GM23338 (cell line): ENCODE measurements at regions not wholly inside any gene's neighbourhood (a gene's known extent, or its start where the extent isn't known, plus 50 kb on each side); places are given as distances from the start of the nearest gene placed in this dataset.

ENCODE experiments used
- ATAC-seq: fragments of 200-7000 bp; cut with Tn5 transposase; 3 replicates; pipeline ENCODE4 v1.9.1; 2020
- DNase-seq: peaks from one replicate; pipeline ENCODE4 v3.0.0-alpha.2; 2015; ENCODE audit warnings: low spot score
- H2AFZ ChIP-seq: fragments of 200-600 bp; sonication (generic); 2 replicates; pipeline ENCODE4 v1.8.0; 2016; ENCODE audit warnings: antibody characterized with exemption, mild to moderate bottlenecking, moderate library complexity
- H3F3A ChIP-seq: fragments of 200-600 bp; sonication (generic); replicated peaks from 2 replicates; pipeline ENCODE4 v1.8.0; 2017; ENCODE audit warnings: antibody characterized with exemption, mixed run types, low read depth
- H3K27ac ChIP-seq: fragments of 200-600 bp; sonication (generic); 2 replicates; pipeline ENCODE4 v1.6.1; 2016; ENCODE audit warnings: low read depth
- H3K27me3 ChIP-seq: fragments of 200-600 bp; sonication (generic); 2 replicates; pipeline ENCODE4 v1.8.0; 2016; ENCODE audit warnings: mild to moderate bottlenecking, mixed run types, moderate library complexity; ENCODE audit not compliant: insufficient read depth
- H3K36me3 ChIP-seq: fragments of 200-600 bp; sonication (generic); 2 replicates; pipeline ENCODE4 v1.8.0; 2016; ENCODE audit warnings: mild to moderate bottlenecking; ENCODE audit not compliant: insufficient read depth
- H3K4me1 ChIP-seq: fragments of 200-600 bp; sonication (generic); 2 replicates; pipeline ENCODE4 v1.8.0; 2016; ENCODE audit warnings: mild to moderate bottlenecking, moderate library complexity; ENCODE audit not compliant: insufficient read depth
- H3K4me2 ChIP-seq: fragments of 200-600 bp; sonication (generic); 2 replicates; pipeline ENCODE4 v1.7.1; 2017; ENCODE audit warnings: mixed run types
- H3K4me3 ChIP-seq: fragments of 200-600 bp; sonication (generic); 2 replicates; pipeline ENCODE4 v1.6.1; 2016; ENCODE audit warnings: mixed run types
- H3K79me2 ChIP-seq: fragments of 200-600 bp; sonication (generic); replicated peaks from 2 replicates; pipeline ENCODE4 v1.8.0; 2017; ENCODE audit warnings: mild to moderate bottlenecking; ENCODE audit not compliant: insufficient read depth
- H3K9me2 ChIP-seq: fragments of 200-600 bp; sonication (generic); 2 replicates; pipeline ENCODE4 v1.8.0; 2017; ENCODE audit not compliant: insufficient read depth
- H4K20me1 ChIP-seq: fragments of 200-600 bp; sonication (generic); replicated peaks from 2 replicates; pipeline ENCODE4 v1.8.0; 2017; ENCODE audit warnings: mild to moderate bottlenecking; ENCODE audit not compliant: insufficient read depth
- H3K27ac Mint-ChIP-seq: 2 replicates; pipeline ENCODE4 v1.8.0; 2020; ENCODE audit warnings: inconsistent platforms, mild to moderate bottlenecking, moderate library complexity, mixed read lengths
- H3K27me3 Mint-ChIP-seq: 3 replicates; pipeline ENCODE4 v1.8.0; 2022; ENCODE audit warnings: low read depth, mild to moderate bottlenecking, moderate library complexity, mixed read lengths, inconsistent platforms; ENCODE audit not compliant: insufficient read depth, poor library complexity
- H3K36me3 Mint-ChIP-seq: 3 replicates; pipeline ENCODE4 v1.8.0; 2021; ENCODE audit warnings: low read depth, mild to moderate bottlenecking, inconsistent platforms, moderate library complexity, mixed read lengths
- H3K4me1 Mint-ChIP-seq: 3 replicates; pipeline ENCODE4 v1.8.0; 2020; ENCODE audit warnings: mild to moderate bottlenecking, inconsistent platforms, mixed read lengths
- H3K4me3 Mint-ChIP-seq: 3 replicates; pipeline ENCODE4 v1.8.0; 2021; ENCODE audit warnings: moderate library complexity, mild to moderate bottlenecking, inconsistent platforms, mixed read lengths
- H3K9me3 Mint-ChIP-seq: 3 replicates; pipeline ENCODE4 v1.8.0; 2020; ENCODE audit warnings: moderate library complexity, mild to moderate bottlenecking, inconsistent platforms, mixed read lengths
- CREB1 ChIP-seq: fragments of 250-450 bp; sonication (Bioruptor Pico); IDR thresholded peaks from 2 replicates; pipeline ENCODE4 v1.5.0; 2020; ENCODE audit warnings: low read depth, mild to moderate bottlenecking, moderate library complexity
- EZH2 ChIP-seq: fragments of 200-600 bp; sonication (generic); IDR thresholded peaks from one replicate; pipeline ENCODE4 v1.8.0; 2017; ENCODE audit warnings: antibody characterized with exemption, mild to moderate bottlenecking, low read depth; ENCODE audit not compliant: unreplicated experiment
- EZH2phosphoT487 ChIP-seq: fragments of 200-600 bp; sonication (generic); IDR thresholded peaks from one replicate; pipeline ENCODE4 v1.8.1; 2018; ENCODE audit warnings: antibody characterized with exemption; ENCODE audit not compliant: unreplicated experiment
- JUNB ChIP-seq: IDR thresholded peaks from one replicate; pipeline ENCODE4 v1.6.1; 2016; ENCODE audit warnings: antibody characterized with exemption; ENCODE audit not compliant: unreplicated experiment
- POLR2AphosphoS5 ChIP-seq: IDR thresholded peaks from 2 replicates; pipeline ENCODE4 v1.6.1; 2016; ENCODE audit warnings: antibody characterized with exemption, low read depth
- STAT1 ChIP-seq: IDR thresholded peaks from one replicate; pipeline ENCODE4 v1.6.1; 2016; ENCODE audit warnings: antibody characterized with exemption; ENCODE audit not compliant: unreplicated experiment
- ZNF114 ChIP-seq: fragments of 250-450 bp; sonication (Bioruptor Pico); IDR thresholded peaks from 2 replicates; pipeline ENCODE4 v1.5.0; 2020; ENCODE audit warnings: mild to moderate bottlenecking, moderate library complexity
- ZNF331 ChIP-seq: fragments of 250-450 bp; sonication (Bioruptor Pico); IDR thresholded peaks from 2 replicates; pipeline ENCODE4 v1.5.0; 2020; ENCODE audit warnings: low read depth, mild to moderate bottlenecking, moderate library complexity
- TF ChIP-seq, protein P1 (sequence below): fragments of 250-450 bp; sonication (Bioruptor Pico); IDR thresholded peaks from 2 replicates; pipeline ENCODE4 v1.5.0; 2020; ENCODE audit warnings: mild to moderate bottlenecking, moderate library complexity
- TF ChIP-seq, protein P2 (sequence below), 2 experiments: fragments of 200-600 bp in 1 of 2; sonication (generic) in 1 of 2; conservative IDR thresholded peaks; 2 replicates each; pipeline versions ENCODE4 v1.5.1 to v1.6.1; 2016 to 2017; ENCODE audit warnings: antibody characterized with exemption in 2 of 2, low read depth in 2 of 2, mild to moderate bottlenecking in 2 of 2, moderate library complexity in 1 of 2

DNA sequence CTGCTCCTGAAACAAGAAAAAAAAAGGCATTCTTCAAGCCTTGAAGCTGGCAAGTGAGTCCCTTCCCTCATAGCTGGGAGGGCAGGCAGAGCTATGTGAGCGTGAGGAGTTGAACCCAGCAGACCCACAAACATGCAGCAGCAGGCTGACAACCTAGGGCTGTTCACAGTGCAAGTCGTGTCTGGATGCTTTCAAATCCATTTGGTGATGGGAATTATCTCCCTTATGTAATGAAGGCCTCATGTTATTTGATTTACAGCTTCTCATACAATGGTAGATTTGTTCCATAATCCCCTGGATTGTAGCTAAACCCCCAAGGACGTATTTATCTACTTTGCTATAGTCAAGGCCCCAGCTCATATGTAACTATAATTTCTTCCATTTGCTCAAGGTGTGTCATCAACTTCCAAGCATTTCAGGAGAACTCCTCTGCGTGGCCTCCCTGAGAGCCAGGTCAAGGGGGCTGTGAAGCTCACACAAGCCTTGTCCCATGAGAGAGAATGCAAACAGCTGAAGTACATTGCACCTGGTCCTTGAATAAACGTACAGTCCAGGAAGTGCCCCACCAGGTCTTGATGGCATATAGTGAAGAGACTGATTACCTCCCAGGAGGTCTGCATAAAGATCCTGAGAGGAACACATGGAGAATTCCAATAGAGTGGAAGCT is 124.8 kb upstream of the SLC1A3 start:
- Histone ChIP-seq H3K9me2 (no peaks in the 10 kb centered on the region; the same call in 1 of the 2 replicates), H3F3A (no peaks in the 10 kb centered on the region), H3K4me1 (no peaks in the 10 kb centered on the region), H3K27ac (no peak overlapping the region), H3K27me3 (no peaks in the 10 kb centered on the region), H3K4me2 (no peak overlapping the region), H2AFZ (no peak overlapping the region), H4K20me1 (no peaks in the 10 kb centered on the region; the same call in 1 of the 2 replicates), H3K36me3 (no peaks in the 10 kb centered on the region), H3K4me3 (no peak overlapping the region), H3K79me2 (no peaks in the 10 kb centered on the region)
- Mint-ChIP-seq H3K9me3 (no peaks in the 10 kb centered on the region), H3K27me3 (peaks cover 1% of the 10 kb centered on the region), H3K36me3 (no peaks in the 10 kb centered on the region), H3K4me3 (no peak overlapping the region), H3K27ac (no peak overlapping the region), H3K4me1 (no peaks in the 10 kb centered on the region)
- no peak for ATAC-seq
- DNase-seq = no peak
- no peak for TF ChIP-seq STAT1

DNA sequence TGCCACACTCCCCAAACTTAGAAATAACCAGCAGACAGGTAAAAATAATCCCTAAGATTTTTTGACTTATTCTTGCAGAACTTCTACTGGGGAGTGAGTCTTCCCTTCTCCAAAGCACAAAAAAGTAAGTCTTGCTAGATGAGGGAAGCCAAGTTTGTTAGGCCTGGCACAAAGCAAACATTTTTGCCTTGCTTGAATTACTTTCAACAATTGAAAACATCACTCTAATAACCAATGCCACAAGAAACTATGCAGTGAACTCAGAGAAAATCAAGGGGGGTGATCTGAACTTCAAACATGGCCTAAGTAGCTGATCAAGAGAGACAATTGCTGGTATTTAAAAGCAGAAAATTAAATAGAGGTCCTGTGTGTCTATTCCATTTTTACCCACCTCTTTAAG is 123.6 kb upstream of the SLC1A3 start:
- no peaks in the 10 kb centered on the region for H3K4me1 ChIP-seq
- Mint-ChIP-seq H3K27me3 (peaks cover 1% of the 10 kb centered on the region), H3K4me3 (no peak overlapping the region), H3K27ac (no peak overlapping the region), H3K36me3 (no peaks in the 10 kb centered on the region), H3K9me3 (no peaks in the 10 kb centered on the region), H3K4me1 (no peaks in the 10 kb centered on the region)
- H3K27ac ChIP-seq = no peak overlapping the region
- no peak for DNase-seq
- no peaks in the 10 kb centered on the region for H3F3A ChIP-seq
- TF ChIP-seq EZH2 (no peak), ZNF114 (CRISPR knock-in tag) (no peak), EZH2phosphoT487 (no peak)
- no peak for ATAC-seq
- H3K36me3 ChIP-seq = no peaks in the 10 kb centered on the region
- no peaks in the 10 kb centered on the region for H3K79me2 ChIP-seq
- no peak overlapping the region for H3K4me3 ChIP-seq
- H3K27me3 ChIP-seq = no peaks in the 10 kb centered on the region
- H2AFZ ChIP-seq = no peak overlapping the region
- H3K9me2 ChIP-seq = no peaks in the 10 kb centered on the region; the same call in 1 of the 2 replicates
- H4K20me1 ChIP-seq = no peaks in the 10 kb centered on the region; the same call in 1 of the 2 replicates
- no peak overlapping the region for H3K4me2 ChIP-seq

DNA sequence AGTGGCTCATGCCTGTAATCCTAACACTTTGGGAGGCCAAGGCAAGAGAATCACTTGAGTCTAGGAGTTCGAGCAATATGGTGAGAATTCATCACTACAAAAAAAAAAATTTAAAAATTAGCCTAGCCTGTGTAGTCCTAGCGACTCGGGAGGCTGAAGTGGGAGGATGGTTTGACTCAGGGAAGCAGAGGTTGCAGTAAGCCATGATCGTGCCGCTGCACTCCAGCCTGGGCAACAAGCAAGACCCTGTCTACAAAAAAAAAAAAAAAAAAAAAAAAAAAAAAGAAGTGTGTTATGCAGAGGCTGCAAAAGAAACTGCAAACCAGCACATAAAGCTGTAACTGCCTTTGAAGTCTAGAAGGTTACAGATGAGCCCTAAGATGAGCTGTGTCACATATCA is 116.9 kb upstream of the SLC1A3 start:
- H2AFZ ChIP-seq = no peak overlapping the region
- no peaks in the 10 kb centered on the region for H3K79me2 ChIP-seq
- no peak overlapping the region for H3K4me3 Mint-ChIP-seq
- H3K27me3 Mint-ChIP-seq = no peaks in the 10 kb centered on the region
- DNase-seq = no peak
- H3K27ac Mint-ChIP-seq = no peak overlapping the region
- H3K27me3 ChIP-seq = no peaks in the 10 kb centered on the region
- H3K4me2 ChIP-seq = no peak overlapping the region
- no peaks in the 10 kb centered on the region for H3K9me3 Mint-ChIP-seq
- ATAC-seq = no peak
- no peaks in the 10 kb centered on the region for H3F3A ChIP-seq
- H3K4me1 Mint-ChIP-seq = no peaks in the 10 kb centered on the region
- H3K4me3 ChIP-seq = no peak overlapping the region
- H3K36me3 ChIP-seq = no peaks in the 10 kb centered on the region
- H3K36me3 Mint-ChIP-seq = no peaks in the 10 kb centered on the region
- no peaks in the 10 kb centered on the region for H3K4me1 ChIP-seq
- no peaks in the 10 kb centered on the region for H3K9me2 ChIP-seq
- no peak overlapping the region for H3K27ac ChIP-seq
- H4K20me1 ChIP-seq = no peaks in the 10 kb centered on the region
- TF ChIP-seq JUNB (no peak), ZNF331 (no peak), CREB1 (CRISPR knock-in tag) (no peak), POLR2AphosphoS5 (no peak), EZH2phosphoT487 (no peak)
- TF ChIP-seq, protein P1, sequence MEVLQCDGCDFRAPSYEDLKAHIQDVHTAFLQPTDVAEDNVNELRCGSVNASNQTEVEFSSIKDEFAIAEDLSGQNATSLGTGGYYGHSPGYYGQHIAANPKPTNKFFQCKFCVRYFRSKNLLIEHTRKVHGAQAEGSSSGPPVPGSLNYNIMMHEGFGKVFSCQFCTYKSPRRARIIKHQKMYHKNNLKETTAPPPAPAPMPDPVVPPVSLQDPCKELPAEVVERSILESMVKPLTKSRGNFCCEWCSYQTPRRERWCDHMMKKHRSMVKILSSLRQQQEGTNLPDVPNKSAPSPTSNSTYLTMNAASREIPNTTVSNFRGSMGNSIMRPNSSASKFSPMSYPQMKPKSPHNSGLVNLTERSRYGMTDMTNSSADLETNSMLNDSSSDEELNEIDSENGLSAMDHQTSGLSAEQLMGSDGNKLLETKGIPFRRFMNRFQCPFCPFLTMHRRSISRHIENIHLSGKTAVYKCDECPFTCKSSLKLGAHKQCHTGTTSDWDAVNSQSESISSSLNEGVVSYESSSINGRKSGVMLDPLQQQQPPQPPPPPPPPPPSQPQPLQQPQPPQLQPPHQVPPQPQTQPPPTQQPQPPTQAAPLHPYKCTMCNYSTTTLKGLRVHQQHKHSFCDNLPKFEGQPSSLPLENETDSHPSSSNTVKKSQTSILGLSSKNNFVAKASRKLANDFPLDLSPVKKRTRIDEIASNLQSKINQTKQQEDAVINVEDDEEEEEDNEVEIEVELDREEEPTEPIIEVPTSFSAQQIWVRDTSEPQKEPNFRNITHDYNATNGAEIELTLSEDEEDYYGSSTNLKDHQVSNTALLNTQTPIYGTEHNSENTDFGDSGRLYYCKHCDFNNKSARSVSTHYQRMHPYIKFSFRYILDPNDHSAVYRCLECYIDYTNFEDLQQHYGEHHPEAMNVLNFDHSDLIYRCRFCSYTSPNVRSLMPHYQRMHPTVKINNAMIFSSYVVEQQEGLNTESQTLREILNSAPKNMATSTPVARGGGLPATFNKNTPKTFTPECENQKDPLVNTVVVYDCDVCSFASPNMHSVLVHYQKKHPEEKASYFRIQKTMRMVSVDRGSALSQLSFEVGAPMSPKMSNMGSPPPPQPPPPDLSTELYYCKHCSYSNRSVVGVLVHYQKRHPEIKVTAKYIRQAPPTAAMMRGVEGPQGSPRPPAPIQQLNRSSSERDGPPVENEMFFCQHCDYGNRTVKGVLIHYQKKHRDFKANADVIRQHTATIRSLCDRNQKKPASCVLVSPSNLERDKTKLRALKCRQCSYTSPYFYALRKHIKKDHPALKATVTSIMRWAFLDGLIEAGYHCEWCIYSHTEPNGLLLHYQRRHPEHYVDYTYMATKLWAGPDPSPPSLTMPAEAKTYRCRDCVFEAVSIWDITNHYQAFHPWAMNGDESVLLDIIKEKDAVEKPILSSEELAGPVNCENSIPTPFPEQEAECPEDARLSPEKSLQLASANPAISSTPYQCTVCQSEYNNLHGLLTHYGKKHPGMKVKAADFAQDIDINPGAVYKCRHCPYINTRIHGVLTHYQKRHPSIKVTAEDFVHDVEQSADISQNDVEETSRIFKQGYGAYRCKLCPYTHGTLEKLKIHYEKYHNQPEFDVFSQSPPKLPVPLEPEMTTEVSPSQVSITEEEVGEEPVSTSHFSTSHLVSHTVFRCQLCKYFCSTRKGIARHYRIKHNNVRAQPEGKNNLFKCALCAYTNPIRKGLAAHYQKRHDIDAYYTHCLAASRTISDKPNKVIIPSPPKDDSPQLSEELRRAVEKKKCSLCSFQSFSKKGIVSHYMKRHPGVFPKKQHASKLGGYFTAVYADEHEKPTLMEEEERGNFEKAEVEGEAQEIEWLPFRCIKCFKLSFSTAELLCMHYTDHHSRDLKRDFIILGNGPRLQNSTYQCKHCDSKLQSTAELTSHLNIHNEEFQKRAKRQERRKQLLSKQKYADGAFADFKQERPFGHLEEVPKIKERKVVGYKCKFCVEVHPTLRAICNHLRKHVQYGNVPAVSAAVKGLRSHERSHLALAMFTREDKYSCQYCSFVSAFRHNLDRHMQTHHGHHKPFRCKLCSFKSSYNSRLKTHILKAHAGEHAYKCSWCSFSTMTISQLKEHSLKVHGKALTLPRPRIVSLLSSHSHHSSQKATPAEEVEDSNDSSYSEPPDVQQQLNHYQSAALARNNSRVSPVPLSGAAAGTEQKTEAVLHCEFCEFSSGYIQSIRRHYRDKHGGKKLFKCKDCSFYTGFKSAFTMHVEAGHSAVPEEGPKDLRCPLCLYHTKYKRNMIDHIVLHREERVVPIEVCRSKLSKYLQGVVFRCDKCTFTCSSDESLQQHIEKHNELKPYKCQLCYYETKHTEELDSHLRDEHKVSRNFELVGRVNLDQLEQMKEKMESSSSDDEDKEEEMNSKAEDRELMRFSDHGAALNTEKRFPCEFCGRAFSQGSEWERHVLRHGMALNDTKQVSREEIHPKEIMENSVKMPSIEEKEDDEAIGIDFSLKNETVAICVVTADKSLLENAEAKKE (CRISPR knock-in tag) = no peak
- TF ChIP-seq, protein P2, sequence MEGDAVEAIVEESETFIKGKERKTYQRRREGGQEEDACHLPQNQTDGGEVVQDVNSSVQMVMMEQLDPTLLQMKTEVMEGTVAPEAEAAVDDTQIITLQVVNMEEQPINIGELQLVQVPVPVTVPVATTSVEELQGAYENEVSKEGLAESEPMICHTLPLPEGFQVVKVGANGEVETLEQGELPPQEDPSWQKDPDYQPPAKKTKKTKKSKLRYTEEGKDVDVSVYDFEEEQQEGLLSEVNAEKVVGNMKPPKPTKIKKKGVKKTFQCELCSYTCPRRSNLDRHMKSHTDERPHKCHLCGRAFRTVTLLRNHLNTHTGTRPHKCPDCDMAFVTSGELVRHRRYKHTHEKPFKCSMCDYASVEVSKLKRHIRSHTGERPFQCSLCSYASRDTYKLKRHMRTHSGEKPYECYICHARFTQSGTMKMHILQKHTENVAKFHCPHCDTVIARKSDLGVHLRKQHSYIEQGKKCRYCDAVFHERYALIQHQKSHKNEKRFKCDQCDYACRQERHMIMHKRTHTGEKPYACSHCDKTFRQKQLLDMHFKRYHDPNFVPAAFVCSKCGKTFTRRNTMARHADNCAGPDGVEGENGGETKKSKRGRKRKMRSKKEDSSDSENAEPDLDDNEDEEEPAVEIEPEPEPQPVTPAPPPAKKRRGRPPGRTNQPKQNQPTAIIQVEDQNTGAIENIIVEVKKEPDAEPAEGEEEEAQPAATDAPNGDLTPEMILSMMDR (conservative IDR thresholded peaks at IDR 0.05; ENCODE audit: low read depth in 2 of 2) = no peak
